ENCODE measurements at regions not wholly inside any gene's neighbourhood (a gene's known extent, or its start where the extent isn't known, plus 50 kb on each side); places are given as distances from the start of the nearest gene placed in this dataset.
"Not testable (repeated sequence)": the region's sequence is repeated elsewhere in the genome, so short reads cannot be mapped to it uniquely, and the experiment has no call there.

DNA sequence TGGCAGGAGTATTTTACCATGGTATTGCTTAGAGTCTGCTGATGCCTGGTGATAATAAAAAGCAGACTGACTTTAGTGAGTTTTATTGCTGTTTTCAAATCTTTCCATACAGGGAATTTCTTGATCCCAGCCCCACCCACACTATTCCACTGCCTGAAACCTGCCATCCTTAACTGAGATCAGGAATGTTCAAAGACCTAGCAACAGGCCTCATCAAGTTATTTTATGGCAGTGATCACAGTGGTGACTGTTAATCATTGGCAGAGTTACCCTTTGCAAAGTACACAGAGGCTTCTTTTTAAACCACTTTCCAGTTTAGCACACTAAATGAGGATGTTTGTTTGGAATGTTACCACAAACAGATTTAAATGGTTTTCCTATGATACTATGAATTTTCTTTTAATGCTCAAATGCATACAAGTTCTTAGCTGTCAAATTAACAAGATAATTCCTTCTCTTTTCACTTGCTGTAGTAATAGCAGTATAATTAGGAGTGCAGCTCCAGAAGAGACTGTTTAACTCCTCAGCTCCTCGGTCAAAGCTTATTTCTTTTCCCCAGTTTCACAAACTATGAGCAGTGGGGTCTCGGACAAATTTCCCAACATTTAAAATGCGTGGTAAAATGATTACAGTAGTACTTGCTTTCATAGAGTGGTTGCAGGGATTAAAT, 69.9 kb upstream of the USP25 start:
- H3K4me1 ChIP-seq (ENCODE audit: control insufficient read depth, insufficient read depth, low read length, poor library complexity, severe bottlenecking) = no peaks in the 10 kb centered on the region
- H3K4me3 ChIP-seq (ENCODE audit: insufficient read depth, low read depth, low read length, poor library complexity, severe bottlenecking) = no peak overlapping the region
- no peaks in the 10 kb centered on the region for H3K27me3 ChIP-seq (replicated peaks; ENCODE audit: control insufficient read depth, insufficient read depth, low read length, poor library complexity, severe bottlenecking)
- no peak for DNase-seq
- H3K36me3 ChIP-seq (ENCODE audit: control insufficient read depth, insufficient read depth, low read length) = no peaks in the 10 kb centered on the region
- no peak overlapping the region for H3K27ac ChIP-seq (ENCODE audit: insufficient read depth, low read length, poor library complexity, severe bottlenecking)
- H3K9me3 ChIP-seq (ENCODE audit: control insufficient read depth, low read length) = no peaks in the 10 kb centered on the region

DNA sequence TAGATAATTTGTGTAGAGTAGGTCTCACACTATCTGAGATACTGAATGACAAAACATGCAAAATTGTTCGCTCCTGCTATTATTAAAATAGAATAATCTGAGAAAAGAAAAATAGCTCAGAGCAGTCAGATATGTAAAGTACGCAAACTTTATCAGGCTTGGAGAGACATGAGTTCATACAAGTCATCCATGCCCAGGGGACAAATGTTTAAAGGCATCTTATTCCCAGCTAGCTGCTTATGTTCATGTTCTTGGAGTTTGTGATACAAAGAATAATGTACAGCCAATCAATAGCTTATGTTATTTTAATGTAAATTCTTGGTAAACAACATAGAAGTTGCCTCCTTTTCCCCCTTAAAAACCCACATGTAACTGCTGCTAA, 69.4 kb upstream of the USP25 start:
- DNase-seq = no peak

DNA sequence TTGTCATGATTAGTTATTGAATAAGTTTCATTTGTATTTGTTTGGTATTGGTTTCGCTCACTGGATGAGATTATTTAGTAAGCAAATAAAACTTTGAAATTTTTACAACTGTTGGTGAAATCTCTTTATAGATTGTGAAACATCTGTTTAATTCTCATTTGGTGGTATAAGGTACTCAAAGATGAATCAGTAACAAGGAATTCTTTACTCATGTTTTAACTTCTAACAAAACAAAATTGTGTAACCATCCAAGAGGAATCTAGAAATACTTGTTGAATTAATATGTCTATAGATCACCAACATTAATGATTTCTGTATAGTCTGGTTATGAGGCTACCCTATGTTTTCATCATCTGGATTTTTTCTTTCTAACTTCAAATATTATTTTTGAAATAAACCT, 62.8 kb upstream of the USP25 start:
- no peaks in the 10 kb centered on the region for H3K27me3 ChIP-seq (replicated peaks; ENCODE audit: control insufficient read depth, insufficient read depth, low read length, poor library complexity, severe bottlenecking)
- no peak overlapping the region for H3K4me3 ChIP-seq (ENCODE audit: insufficient read depth, low read depth, low read length, poor library complexity, severe bottlenecking)
- H3K4me1 ChIP-seq (ENCODE audit: control insufficient read depth, insufficient read depth, low read length, poor library complexity, severe bottlenecking) = no peaks in the 10 kb centered on the region
- no peak for DNase-seq
- H3K27ac ChIP-seq (ENCODE audit: insufficient read depth, low read length, poor library complexity, severe bottlenecking) = no peak overlapping the region
- no peaks in the 10 kb centered on the region for H3K9me3 ChIP-seq (ENCODE audit: control insufficient read depth, low read length)
- H3K36me3 ChIP-seq (ENCODE audit: control insufficient read depth, insufficient read depth, low read length) = no peaks in the 10 kb centered on the region

More for the DNA sequence above, 69.4 kb upstream of the USP25 start:
- no peak overlapping the region for H3K4me3 ChIP-seq (ENCODE audit: insufficient read depth, low read depth, low read length, poor library complexity, severe bottlenecking)
- H3K9me3 ChIP-seq (ENCODE audit: control insufficient read depth, low read length) = no peaks in the 10 kb centered on the region
- no peaks in the 10 kb centered on the region for H3K4me1 ChIP-seq (ENCODE audit: control insufficient read depth, insufficient read depth, low read length, poor library complexity, severe bottlenecking)
- H3K27me3 ChIP-seq (replicated peaks; ENCODE audit: control insufficient read depth, insufficient read depth, low read length, poor library complexity, severe bottlenecking) = no peaks in the 10 kb centered on the region
- no peak overlapping the region for H3K27ac ChIP-seq (ENCODE audit: insufficient read depth, low read length, poor library complexity, severe bottlenecking)
- H3K36me3 ChIP-seq (ENCODE audit: control insufficient read depth, insufficient read depth, low read length) = no peaks in the 10 kb centered on the region

DNA sequence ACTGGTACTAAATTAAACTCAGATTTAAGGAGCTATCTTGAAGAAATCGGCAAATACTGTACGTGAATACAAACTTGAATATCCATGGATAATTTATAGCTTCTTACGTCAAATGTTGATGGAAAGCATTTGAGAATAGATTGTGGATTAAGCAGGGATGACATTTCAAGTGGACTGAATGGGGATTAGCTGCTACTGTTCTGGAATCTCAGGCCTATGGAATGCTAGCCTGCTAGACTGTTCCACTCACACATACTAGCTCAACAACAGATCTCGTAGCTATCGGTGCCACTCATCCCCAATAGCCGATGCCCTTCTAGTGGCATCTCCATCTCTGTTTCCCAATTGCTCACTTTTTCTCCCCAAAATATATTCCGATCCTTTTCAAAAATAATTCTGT, 62.0 kb upstream of the USP25 start:
- H3K4me3 ChIP-seq (ENCODE audit: insufficient read depth, low read depth, low read length, poor library complexity, severe bottlenecking) = no peak overlapping the region
- no peak for DNase-seq
- no peaks in the 10 kb centered on the region for H3K36me3 ChIP-seq (ENCODE audit: control insufficient read depth, insufficient read depth, low read length)
- H3K27me3 ChIP-seq (replicated peaks; ENCODE audit: control insufficient read depth, insufficient read depth, low read length, poor library complexity, severe bottlenecking) = no peaks in the 10 kb centered on the region
- H3K9me3 ChIP-seq (ENCODE audit: control insufficient read depth, low read length) = no peaks in the 10 kb centered on the region
- H3K27ac ChIP-seq (ENCODE audit: insufficient read depth, low read length, poor library complexity, severe bottlenecking) = no peak overlapping the region
- H3K4me1 ChIP-seq (ENCODE audit: control insufficient read depth, insufficient read depth, low read length, poor library complexity, severe bottlenecking) = no peaks in the 10 kb centered on the region

DNA sequence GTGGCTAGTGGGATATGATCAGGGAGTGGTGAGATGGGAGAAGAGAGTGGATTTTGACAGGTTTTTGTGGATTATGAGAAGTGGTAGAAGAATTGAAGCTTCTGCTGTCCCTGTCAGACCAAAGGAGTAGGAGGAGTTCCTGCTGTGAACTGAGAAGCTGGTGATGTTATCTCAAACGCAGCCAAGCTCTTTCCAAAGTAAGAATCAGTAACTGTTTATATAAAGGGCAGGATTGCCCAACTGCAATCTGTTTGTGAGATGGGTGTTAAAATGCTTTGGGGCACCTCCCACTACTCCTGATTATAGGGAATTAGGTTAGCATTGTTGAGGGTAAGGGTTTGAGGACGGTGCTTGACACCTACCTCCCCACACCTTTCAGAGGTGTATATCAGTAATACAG, 60.5 kb upstream of the USP25 start:
- no peak overlapping the region for H3K27ac ChIP-seq (ENCODE audit: insufficient read depth, low read length, poor library complexity, severe bottlenecking)
- no peaks in the 10 kb centered on the region for H3K9me3 ChIP-seq (ENCODE audit: control insufficient read depth, low read length)
- no peaks in the 10 kb centered on the region for H3K36me3 ChIP-seq (ENCODE audit: control insufficient read depth, insufficient read depth, low read length)
- H3K4me1 ChIP-seq (ENCODE audit: control insufficient read depth, insufficient read depth, low read length, poor library complexity, severe bottlenecking) = no peaks in the 10 kb centered on the region
- no peaks in the 10 kb centered on the region for H3K27me3 ChIP-seq (replicated peaks; ENCODE audit: control insufficient read depth, insufficient read depth, low read length, poor library complexity, severe bottlenecking)
- no peak overlapping the region for H3K4me3 ChIP-seq (ENCODE audit: insufficient read depth, low read depth, low read length, poor library complexity, severe bottlenecking)
- no peak for DNase-seq

DNA sequence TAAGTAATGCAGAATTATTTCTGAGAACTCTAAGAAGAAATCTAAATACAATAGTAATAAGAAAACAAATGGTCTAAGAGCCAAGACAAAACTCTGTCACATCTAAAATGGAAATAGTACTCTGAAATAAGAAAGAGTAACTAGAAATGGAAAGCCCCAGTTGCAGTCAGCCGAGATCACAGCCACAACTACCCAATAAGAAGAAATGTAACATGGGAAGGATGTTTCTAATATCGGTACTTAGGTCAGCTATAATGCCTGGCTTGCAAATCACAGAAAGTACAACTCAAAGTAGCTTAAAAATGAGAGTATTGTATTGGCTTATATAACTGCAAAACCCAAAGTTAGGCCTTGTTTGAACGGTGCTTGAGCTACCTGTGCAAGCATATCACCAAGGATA, 58.6 kb upstream of the USP25 start:
- Histone ChIP-seq H3K27me3 (replicated peaks; ENCODE audit: control insufficient read depth, insufficient read depth, low read length, poor library complexity, severe bottlenecking) (no peaks in the 10 kb centered on the region), H3K4me1 (ENCODE audit: control insufficient read depth, insufficient read depth, low read length, poor library complexity, severe bottlenecking) (no peaks in the 10 kb centered on the region), H3K9me3 (ENCODE audit: control insufficient read depth, low read length) (no peaks in the 10 kb centered on the region), H3K4me3 (ENCODE audit: insufficient read depth, low read depth, low read length, poor library complexity, severe bottlenecking) (no peak overlapping the region), H3K36me3 (ENCODE audit: control insufficient read depth, insufficient read depth, low read length) (no peaks in the 10 kb centered on the region), H3K27ac (ENCODE audit: insufficient read depth, low read length, poor library complexity, severe bottlenecking) (no peak overlapping the region)
- DNase-seq = no peak

DNA sequence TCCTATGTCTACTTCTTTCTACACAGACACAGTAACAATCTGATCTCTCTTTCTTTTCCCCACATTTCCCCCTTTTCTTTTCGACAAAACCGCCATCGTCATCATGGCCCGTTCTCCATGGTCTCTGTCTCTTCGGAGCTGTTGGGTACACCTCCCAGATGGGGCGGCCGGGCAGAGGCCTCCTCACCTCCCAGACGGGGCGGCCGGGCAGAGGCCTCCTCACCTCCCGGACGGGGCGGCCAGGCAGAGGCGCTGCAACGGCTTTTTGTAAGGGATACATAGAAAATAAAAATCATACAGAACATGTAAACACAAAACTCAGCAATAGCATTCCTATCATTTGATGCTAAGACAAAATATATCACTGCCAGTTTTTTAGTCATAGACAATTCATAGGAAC, 57.2 kb upstream of the USP25 start:
- DNase-seq; H3K4me3 ChIP-seq (ENCODE audit: insufficient read depth, low read depth, low read length, poor library complexity, severe bottlenecking); H3K4me1 ChIP-seq (ENCODE audit: control insufficient read depth, insufficient read depth, low read length, poor library complexity, severe bottlenecking); H3K27ac ChIP-seq (ENCODE audit: insufficient read depth, low read length, poor library complexity, severe bottlenecking); H3K36me3 ChIP-seq (ENCODE audit: control insufficient read depth, insufficient read depth, low read length); H3K27me3 ChIP-seq (replicated peaks; ENCODE audit: control insufficient read depth, insufficient read depth, low read length, poor library complexity, severe bottlenecking); H3K9me3 ChIP-seq (ENCODE audit: control insufficient read depth, low read length): not testable (repeated sequence)

DNA sequence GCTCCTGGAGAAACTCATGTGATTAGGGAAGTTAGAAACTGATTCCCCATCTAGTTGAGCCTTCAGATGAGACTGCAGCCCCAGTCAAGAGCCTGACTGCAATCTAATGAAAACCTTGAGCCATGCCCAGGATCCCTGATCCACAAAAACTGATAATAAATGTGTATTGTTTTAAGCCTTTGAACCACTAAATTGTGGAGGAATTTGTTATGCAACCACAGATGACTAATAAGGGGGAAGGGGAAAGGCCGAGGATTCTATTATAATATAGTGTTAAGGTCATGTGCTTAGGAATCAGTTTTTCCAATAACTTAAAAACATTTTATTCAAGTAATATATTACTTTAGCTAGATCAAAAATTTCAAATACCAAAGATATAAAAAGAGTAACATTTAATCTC, 52.8 kb upstream of the USP25 start:
- Histone ChIP-seq H3K4me1 (ENCODE audit: control insufficient read depth, insufficient read depth, low read length, poor library complexity, severe bottlenecking) (no peaks in the 10 kb centered on the region), H3K36me3 (ENCODE audit: control insufficient read depth, insufficient read depth, low read length) (no peaks in the 10 kb centered on the region), H3K9me3 (ENCODE audit: control insufficient read depth, low read length) (no peaks in the 10 kb centered on the region), H3K27ac (ENCODE audit: insufficient read depth, low read length, poor library complexity, severe bottlenecking) (no peak overlapping the region), H3K4me3 (ENCODE audit: insufficient read depth, low read depth, low read length, poor library complexity, severe bottlenecking) (no peak overlapping the region), H3K27me3 (replicated peaks; ENCODE audit: control insufficient read depth, insufficient read depth, low read length, poor library complexity, severe bottlenecking) (no peaks in the 10 kb centered on the region)
- no peak for DNase-seq

DNA sequence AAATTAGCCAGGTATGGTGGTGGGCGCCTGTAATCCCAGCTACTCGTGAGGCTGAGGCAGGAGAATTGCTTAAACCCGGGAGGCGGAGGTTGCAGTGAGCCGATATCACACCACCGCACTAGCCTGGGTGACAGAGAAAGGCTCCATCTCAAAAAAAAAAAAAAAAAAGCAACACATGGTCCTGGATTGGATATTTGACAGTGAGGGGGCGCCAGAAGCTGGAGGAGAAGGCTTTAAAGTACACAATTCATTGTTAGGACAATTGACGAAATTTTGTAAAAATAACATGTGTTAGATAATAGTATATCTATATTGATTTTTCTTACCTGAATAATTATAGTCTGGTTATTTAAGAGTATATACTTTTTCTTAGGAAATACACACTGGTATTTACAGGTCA, 50.2 kb upstream of the USP25 start:
- no peak overlapping the region for H3K4me3 ChIP-seq (ENCODE audit: insufficient read depth, low read depth, low read length, poor library complexity, severe bottlenecking)
- no peaks in the 10 kb centered on the region for H3K9me3 ChIP-seq (ENCODE audit: control insufficient read depth, low read length)
- H3K36me3 ChIP-seq (ENCODE audit: control insufficient read depth, insufficient read depth, low read length) = no peaks in the 10 kb centered on the region
- H3K27me3 ChIP-seq (replicated peaks; ENCODE audit: control insufficient read depth, insufficient read depth, low read length, poor library complexity, severe bottlenecking) = no peaks in the 10 kb centered on the region
- H3K4me1 ChIP-seq (ENCODE audit: control insufficient read depth, insufficient read depth, low read length, poor library complexity, severe bottlenecking) = no peaks in the 10 kb centered on the region
- H3K27ac ChIP-seq (ENCODE audit: insufficient read depth, low read length, poor library complexity, severe bottlenecking) = no peak overlapping the region
- DNase-seq = no peak
